K562 (cell line): ENCODE measurements at regions not wholly inside any gene's neighbourhood (a gene's known extent, or its start where the extent isn't known, plus 50 kb on each side); places are given as distances from the start of the nearest gene placed in this dataset.

Experiments
- POLR2A ChIP-seq: fragments of 450-650 bp; conservative IDR thresholded peaks from 2 replicates; pipeline ENCODE4 v1.6.1; 2016
- SMARCE1 ChIP-seq: fragments of 450-650 bp; IDR thresholded peaks from 2 replicates; pipeline ENCODE4 v1.7.1; 2016; ENCODE audit warnings: mild to moderate bottlenecking
- ZNF644 ChIP-seq: fragments of 200-800 bp; sonication (Bioruptor generic); IDR thresholded peaks from 2 replicates; pipeline ENCODE4 v1.6.1; 2016; ENCODE audit warnings: low read depth, missing genetic modification characterization, missing compliant biosample characterization
- TF ChIP-seq, protein P1 (sequence below), 3 experiments: IDR thresholded peaks in 2 of 3; conservative IDR thresholded peaks in 1 of 3; 2 replicates each; pipeline ENCODE4 v1.5.1; 2011 to 2012; ENCODE audit warnings: low read length in 3 of 3, mild to moderate bottlenecking in 3 of 3, control low read depth in 2 of 3, improper control_type of control experiment in 1 of 3, inconsistent platforms in 1 of 3, low read depth in 1 of 3, mixed read lengths in 1 of 3, moderate library complexity in 1 of 3; ENCODE audit not compliant: insufficient read depth in 2 of 3
- TF ChIP-seq, protein P2 (sequence below): sonication (generic); formaldehyde crosslinking; IDR thresholded peaks from 2 replicates; pipeline ENCODE4 v1.8.0; 2022; ENCODE audit warnings: mild to moderate bottlenecking, missing genetic modification reagents, borderline replicate concordance

GRCh38 chr2:138307099-138307498, 194.5 kb upstream of the SPOPL start:
- TF ChIP-seq SMARCE1 (no peak), ZNF644 (tag) (no peak), POLR2A (no peak)
- TF ChIP-seq, protein P1, sequence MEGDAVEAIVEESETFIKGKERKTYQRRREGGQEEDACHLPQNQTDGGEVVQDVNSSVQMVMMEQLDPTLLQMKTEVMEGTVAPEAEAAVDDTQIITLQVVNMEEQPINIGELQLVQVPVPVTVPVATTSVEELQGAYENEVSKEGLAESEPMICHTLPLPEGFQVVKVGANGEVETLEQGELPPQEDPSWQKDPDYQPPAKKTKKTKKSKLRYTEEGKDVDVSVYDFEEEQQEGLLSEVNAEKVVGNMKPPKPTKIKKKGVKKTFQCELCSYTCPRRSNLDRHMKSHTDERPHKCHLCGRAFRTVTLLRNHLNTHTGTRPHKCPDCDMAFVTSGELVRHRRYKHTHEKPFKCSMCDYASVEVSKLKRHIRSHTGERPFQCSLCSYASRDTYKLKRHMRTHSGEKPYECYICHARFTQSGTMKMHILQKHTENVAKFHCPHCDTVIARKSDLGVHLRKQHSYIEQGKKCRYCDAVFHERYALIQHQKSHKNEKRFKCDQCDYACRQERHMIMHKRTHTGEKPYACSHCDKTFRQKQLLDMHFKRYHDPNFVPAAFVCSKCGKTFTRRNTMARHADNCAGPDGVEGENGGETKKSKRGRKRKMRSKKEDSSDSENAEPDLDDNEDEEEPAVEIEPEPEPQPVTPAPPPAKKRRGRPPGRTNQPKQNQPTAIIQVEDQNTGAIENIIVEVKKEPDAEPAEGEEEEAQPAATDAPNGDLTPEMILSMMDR (IDR thresholded peaks at IDR 0.05 in 2 of 3, conservative IDR thresholded peaks at IDR 0.05 in 1 of 3; ENCODE audit: insufficient read depth in 2 of 3, low read depth in 1 of 3, low read length in 3 of 3), result no peak
- TF ChIP-seq, protein P2, sequence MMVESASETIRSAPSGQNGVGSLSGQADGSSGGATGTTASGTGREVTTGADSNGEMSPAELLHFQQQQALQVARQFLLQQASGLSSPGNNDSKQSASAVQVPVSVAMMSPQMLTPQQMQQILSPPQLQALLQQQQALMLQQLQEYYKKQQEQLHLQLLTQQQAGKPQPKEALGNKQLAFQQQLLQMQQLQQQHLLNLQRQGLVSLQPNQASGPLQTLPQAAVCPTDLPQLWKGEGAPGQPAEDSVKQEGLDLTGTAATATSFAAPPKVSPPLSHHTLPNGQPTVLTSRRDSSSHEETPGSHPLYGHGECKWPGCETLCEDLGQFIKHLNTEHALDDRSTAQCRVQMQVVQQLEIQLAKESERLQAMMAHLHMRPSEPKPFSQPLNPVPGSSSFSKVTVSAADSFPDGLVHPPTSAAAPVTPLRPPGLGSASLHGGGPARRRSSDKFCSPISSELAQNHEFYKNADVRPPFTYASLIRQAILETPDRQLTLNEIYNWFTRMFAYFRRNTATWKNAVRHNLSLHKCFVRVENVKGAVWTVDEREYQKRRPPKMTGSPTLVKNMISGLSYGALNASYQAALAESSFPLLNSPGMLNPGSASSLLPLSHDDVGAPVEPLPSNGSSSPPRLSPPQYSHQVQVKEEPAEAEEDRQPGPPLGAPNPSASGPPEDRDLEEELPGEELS (CRISPR knock-in tag), result no peak
